ENCODE measurements at regions not wholly inside any gene's neighbourhood (a gene's known extent, or its start where the extent isn't known, plus 50 kb on each side); places are given as distances from the start of the nearest gene placed in this dataset.

DNA sequence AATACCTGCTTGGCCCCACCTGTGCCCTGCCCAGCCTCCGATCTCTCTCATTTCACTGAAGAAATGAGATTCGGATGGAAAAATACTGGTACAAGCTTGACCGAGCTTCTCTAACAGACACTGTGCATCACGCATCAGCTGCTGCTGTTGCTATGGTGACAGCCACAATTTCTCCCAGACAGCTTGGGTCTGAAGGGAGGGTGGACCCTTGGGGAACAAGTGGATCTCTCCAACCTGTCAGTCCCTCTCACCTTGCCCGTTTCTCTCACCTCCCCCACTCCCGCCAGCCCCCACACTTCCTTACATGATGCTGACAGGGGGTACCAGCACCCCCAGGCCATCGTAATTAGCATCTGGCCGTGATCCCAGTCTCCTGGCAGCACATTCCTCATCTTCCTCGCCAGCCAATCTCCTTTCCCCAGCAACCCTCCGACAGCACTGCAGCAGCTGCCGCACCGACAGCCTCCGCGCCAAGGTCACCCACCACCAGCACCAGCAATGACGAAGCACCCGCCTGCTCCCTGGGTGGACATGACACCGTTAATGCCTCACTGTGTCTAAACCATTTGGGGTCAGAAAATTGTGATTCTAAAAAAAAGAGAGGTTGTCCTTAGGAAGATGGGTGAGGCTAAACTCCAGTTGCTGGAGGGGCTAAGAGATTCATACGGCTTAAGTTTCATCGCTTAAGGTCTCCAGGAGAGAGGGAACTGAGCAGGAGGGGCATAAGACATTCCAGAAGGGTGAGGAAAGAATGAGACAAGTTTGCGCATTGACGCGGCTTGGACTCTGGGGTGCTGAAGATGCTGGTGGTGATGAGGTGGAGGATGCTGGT lies 58.6 kb upstream of the TNRC6A start:
- DNase-seq: peak; percentile 74
- no peaks in the 10 kb centered on the region for H3K36me3 Mint-ChIP-seq (ENCODE audit: unreplicated experiment)
- peaks cover 9% of the 10 kb centered on the region for H3K4me1 Mint-ChIP-seq (ENCODE audit: low read depth, unreplicated experiment)
- peak overlapping the region; percentile 77 for H3K4me3 Mint-ChIP-seq (ENCODE audit: unreplicated experiment)
- peak overlapping the region; percentile 88 for H3K27ac Mint-ChIP-seq (ENCODE audit: unreplicated experiment)
- H3K9me3 Mint-ChIP-seq (ENCODE audit: unreplicated experiment): peaks cover 2% of the 10 kb centered on the region
- TF ChIP-seq, protein P1, sequence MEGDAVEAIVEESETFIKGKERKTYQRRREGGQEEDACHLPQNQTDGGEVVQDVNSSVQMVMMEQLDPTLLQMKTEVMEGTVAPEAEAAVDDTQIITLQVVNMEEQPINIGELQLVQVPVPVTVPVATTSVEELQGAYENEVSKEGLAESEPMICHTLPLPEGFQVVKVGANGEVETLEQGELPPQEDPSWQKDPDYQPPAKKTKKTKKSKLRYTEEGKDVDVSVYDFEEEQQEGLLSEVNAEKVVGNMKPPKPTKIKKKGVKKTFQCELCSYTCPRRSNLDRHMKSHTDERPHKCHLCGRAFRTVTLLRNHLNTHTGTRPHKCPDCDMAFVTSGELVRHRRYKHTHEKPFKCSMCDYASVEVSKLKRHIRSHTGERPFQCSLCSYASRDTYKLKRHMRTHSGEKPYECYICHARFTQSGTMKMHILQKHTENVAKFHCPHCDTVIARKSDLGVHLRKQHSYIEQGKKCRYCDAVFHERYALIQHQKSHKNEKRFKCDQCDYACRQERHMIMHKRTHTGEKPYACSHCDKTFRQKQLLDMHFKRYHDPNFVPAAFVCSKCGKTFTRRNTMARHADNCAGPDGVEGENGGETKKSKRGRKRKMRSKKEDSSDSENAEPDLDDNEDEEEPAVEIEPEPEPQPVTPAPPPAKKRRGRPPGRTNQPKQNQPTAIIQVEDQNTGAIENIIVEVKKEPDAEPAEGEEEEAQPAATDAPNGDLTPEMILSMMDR (IDR thresholded peaks at IDR 0.05; ENCODE audit: partially characterized antibody, unreplicated experiment): no peak
- H3K27me3 Mint-ChIP-seq (ENCODE audit: unreplicated experiment): peaks cover 5% of the 10 kb centered on the region

DNA sequence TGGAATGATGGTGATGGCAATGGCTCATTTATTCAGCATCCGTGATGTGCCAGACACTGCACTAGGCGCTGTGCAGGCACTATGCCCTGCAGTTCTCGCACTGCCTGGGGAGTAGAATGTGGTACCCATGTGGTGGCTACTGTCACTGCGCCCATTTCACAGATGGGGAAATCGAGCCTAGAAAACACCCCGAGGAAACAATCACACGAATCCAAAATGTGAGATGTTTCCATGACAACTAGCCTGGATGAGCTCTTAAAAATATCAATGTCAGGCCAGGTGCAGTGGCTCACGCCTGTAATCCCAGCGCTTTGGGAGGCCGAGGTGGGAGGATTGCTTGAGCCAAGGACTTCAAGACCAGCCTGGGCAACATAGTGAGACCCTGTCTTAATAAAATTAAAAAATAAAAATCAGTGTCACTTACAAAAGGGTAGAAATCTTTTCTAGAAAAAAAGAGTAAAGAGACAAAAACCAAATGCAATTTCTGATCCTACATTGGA lies 57.9 kb upstream of the TNRC6A start:
- H3K27me3 Mint-ChIP-seq (ENCODE audit: unreplicated experiment): peaks cover 6% of the 10 kb centered on the region
- no peaks in the 10 kb centered on the region for H3K36me3 Mint-ChIP-seq (ENCODE audit: unreplicated experiment)
- TF ChIP-seq, protein P1 (IDR thresholded peaks at IDR 0.05; ENCODE audit: partially characterized antibody, unreplicated experiment): peak; percentile 28
- H3K27ac Mint-ChIP-seq (ENCODE audit: unreplicated experiment): no peak overlapping the region
- peak overlapping the region; percentile 19 for H3K4me3 Mint-ChIP-seq (ENCODE audit: unreplicated experiment)
- H3K4me1 Mint-ChIP-seq (ENCODE audit: low read depth, unreplicated experiment): peaks cover 9% of the 10 kb centered on the region
- DNase-seq: no peak
- peaks cover 2% of the 10 kb centered on the region for H3K9me3 Mint-ChIP-seq (ENCODE audit: unreplicated experiment)

DNA sequence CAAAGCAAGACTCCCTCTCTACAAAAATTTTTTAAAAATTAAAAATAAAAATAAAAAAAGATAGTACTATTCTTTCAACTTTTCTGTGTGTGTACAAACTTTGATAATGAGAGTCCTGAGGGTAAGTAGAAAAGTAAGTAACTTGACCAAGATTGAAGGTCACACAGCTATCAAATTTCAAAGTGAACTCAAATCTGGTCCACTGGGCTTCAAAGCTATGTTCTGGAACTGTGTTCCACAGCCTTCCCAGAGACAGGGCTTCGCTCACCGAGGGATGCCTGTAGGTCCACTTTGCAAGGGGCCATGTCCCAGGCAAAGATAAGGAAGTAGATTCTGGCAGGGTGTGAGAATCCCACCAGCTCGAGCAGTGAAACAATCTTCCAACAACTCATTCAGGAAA lies 56.3 kb upstream of the TNRC6A start:
- Mint-ChIP-seq H3K27me3 (ENCODE audit: unreplicated experiment) (peaks cover 6% of the 10 kb centered on the region), H3K9me3 (ENCODE audit: unreplicated experiment) (peaks cover 2% of the 10 kb centered on the region), H3K27ac (ENCODE audit: unreplicated experiment) (no peak overlapping the region), H3K4me3 (ENCODE audit: unreplicated experiment) (no peak overlapping the region), H3K4me1 (ENCODE audit: low read depth, unreplicated experiment) (peaks cover 7% of the 10 kb centered on the region), H3K36me3 (ENCODE audit: unreplicated experiment) (no peaks in the 10 kb centered on the region)
- TF ChIP-seq, protein P1 (IDR thresholded peaks at IDR 0.05; ENCODE audit: partially characterized antibody, unreplicated experiment): no peak
- DNase-seq: no peak

DNA sequence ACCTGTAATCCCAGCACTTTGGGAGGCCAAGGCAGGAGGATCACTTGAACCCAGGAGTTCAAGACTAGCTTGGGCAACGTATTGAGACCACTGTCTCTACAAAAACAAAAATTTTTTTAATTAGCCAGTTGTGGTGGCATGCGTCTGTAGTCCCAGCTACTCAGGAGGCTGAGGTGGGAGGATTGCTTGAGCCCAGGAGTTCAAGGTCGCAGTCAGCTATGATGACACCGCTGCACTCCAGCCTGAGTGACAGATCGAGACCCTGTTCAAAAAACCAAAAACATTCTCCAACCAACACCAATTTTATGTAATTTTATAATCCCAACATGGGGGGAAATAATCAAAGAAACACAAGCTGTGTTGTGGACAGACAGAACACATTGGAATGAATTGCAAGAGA lies 54.6 kb upstream of the TNRC6A start:
- Mint-ChIP-seq H3K4me3 (ENCODE audit: unreplicated experiment) (no peak overlapping the region), H3K4me1 (ENCODE audit: low read depth, unreplicated experiment) (peaks cover 7% of the 10 kb centered on the region), H3K27ac (ENCODE audit: unreplicated experiment) (no peak overlapping the region), H3K36me3 (ENCODE audit: unreplicated experiment) (no peaks in the 10 kb centered on the region), H3K9me3 (ENCODE audit: unreplicated experiment) (peaks cover 2% of the 10 kb centered on the region), H3K27me3 (ENCODE audit: unreplicated experiment) (peaks cover 6% of the 10 kb centered on the region)
- TF ChIP-seq, protein P1 (IDR thresholded peaks at IDR 0.05; ENCODE audit: partially characterized antibody, unreplicated experiment): no peak
- DNase-seq: no peak

DNA sequence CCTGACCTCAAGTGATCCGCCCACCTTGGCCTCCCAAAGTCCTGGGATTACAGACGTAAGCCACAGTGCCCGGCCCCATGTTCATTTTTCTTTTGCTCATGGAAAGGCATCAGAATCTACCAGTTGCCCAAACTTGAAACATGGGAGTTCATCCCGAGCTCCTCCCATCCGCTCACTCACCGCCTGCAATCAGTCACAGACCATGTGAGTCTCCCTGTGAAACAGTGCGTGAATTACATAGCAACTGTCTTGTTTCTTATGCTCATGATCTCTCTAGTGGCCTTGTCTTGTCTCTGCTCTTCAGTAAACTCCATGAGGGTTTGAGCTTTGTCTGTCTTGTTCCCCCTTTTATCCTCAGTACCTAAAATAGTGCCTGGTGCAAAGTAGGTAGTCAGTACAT lies 52.1 kb upstream of the TNRC6A start:
- TF ChIP-seq, protein P1 (IDR thresholded peaks at IDR 0.05; ENCODE audit: partially characterized antibody, unreplicated experiment): no peak
- no peak overlapping the region for H3K4me3 Mint-ChIP-seq (ENCODE audit: unreplicated experiment)
- DNase-seq: no peak

More for the DNA sequence above, 52.1 kb upstream of the TNRC6A start:
- Mint-ChIP-seq H3K9me3 (ENCODE audit: unreplicated experiment) (no peaks in the 10 kb centered on the region), H3K36me3 (ENCODE audit: unreplicated experiment) (no peaks in the 10 kb centered on the region), H3K27me3 (ENCODE audit: unreplicated experiment) (peaks cover 2% of the 10 kb centered on the region), H3K4me1 (ENCODE audit: low read depth, unreplicated experiment) (no peaks in the 10 kb centered on the region), H3K27ac (ENCODE audit: unreplicated experiment) (no peak overlapping the region)

Measured in glutamatergic neuron (in vitro differentiated cells).